Naive B cell (primary cell): ENCODE measurements at regions not wholly inside any gene's neighbourhood (a gene's known extent, or its start where the extent isn't known, plus 50 kb on each side); places are given as distances from the start of the nearest gene placed in this dataset.

ENCODE experiments used
- ATAC-seq, 2 donors: fragments of 150-1000 bp; cut with Tn5 transposase; 2 replicates each; pipeline ENCODE4 v1.10.0; 2021; ENCODE audit warnings: low read depth in 2 of 2, mild to moderate bottlenecking in 2 of 2, moderate library complexity in 2 of 2
- DNase-seq: peaks from one replicate; pipeline ENCODE4 v3.0.0; 2022
- H3K27ac Mint-ChIP-seq, 6 donors: one replicate each; pipeline ENCODE4 v1.8.0; 2020 to 2022; ENCODE audit warnings: mild to moderate bottlenecking in 6 of 6, mixed read lengths in 6 of 6, moderate library complexity in 5 of 6, inconsistent platforms in 2 of 6
- H3K27me3 Mint-ChIP-seq, 3 donors: one replicate each; pipeline ENCODE4 v1.8.0; 2021 to 2022; ENCODE audit warnings: mixed read lengths in 3 of 3, mild to moderate bottlenecking in 1 of 3
- H3K36me3 Mint-ChIP-seq, 2 donors: one replicate each; pipeline ENCODE4 v1.8.0; 2020 to 2022; ENCODE audit warnings: mixed read lengths in 2 of 2, inconsistent platforms in 1 of 2, mild to moderate bottlenecking in 1 of 2
- H3K4me1 Mint-ChIP-seq, 3 donors: one replicate each; pipeline ENCODE4 v1.8.0; 2020 to 2022; ENCODE audit warnings: mixed read lengths in 3 of 3, inconsistent platforms in 1 of 3, mild to moderate bottlenecking in 1 of 3, moderate library complexity in 1 of 3
- H3K4me3 Mint-ChIP-seq, 8 donors: one replicate each; pipeline ENCODE4 v1.8.0; 2020 to 2022; ENCODE audit warnings: mild to moderate bottlenecking in 8 of 8, mixed read lengths in 8 of 8, moderate library complexity in 8 of 8, inconsistent platforms in 2 of 8
- H3K9me3 Mint-ChIP-seq, 7 donors: one replicate each; pipeline ENCODE4 v1.8.0; 2020 to 2022; ENCODE audit warnings: mixed read lengths in 7 of 7, mild to moderate bottlenecking in 5 of 7, inconsistent platforms in 2 of 7, moderate library complexity in 1 of 7

DNA sequence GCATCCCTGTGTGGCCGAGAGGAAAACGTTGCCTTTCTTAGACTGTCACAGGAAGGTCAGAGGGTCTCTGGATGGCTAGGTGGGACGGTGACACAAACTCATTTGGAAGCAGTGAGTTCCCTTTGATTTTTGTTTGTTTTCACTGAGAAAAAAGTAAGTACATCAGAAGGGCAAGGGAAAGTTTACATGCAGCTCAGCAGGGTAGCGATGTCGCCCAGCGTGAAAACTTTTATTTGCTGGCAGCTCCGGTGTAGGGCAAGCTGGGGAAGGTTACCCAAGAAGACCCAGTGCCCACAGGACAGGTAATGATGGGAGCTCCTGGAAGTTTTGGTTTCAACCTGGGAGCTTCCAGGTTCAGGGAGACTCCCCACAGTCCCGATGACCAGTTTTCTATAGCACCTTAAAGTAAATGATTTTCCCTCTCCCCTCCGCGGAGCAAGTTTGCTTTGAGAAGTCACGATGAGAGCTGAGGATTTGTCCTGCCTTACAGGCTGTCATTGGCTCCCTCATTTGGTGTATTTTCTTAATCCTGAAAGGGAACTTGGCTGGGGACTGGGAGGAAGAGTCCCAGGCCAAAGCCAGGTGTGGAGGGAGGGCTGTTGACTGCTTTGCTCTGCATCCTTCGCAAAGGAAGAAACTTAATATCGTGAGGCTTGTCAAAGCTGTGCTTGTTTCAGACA is 64.7 kb upstream of the ESRRB start:
- Mint-ChIP-seq H3K4me1 (peaks cover 0 to 8% (median 3%) of the 10 kb centered on the region in 3 donors), H3K27me3 (peaks cover 50 to 81% (median 54%) of the 10 kb centered on the region in 3 donors), H3K4me3 (no peak overlapping the region), H3K36me3 (no peaks in the 10 kb centered on the region), H3K27ac (peak overlapping the region in 1 of 6 donors; percentile 63), H3K9me3 (no peaks in the 10 kb centered on the region)
- DNase-seq (no peak), ATAC-seq (no peak)

DNA sequence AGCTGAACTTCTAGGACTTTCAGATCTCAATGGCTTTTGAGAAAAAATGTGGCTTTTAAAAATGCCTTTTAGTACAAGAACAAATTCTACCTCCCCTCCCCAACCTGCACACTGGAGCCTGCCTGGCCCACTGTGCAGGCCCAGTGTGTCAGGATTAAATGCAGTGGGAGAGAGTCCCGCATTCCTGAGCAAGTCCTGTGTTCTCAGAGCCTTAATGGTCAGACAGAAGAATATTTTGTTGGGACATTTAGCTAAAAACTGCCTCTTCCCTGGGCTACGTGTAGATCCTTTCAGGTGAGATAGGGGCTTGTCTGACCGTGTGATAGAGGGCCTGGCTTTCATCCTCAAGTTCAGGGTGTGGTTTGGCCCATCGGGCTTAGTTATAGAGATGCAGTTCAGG is 63.1 kb upstream of the ESRRB start:
- H3K27me3 Mint-ChIP-seq: peaks cover 46 to 82% (median 48%) of the 10 kb centered on the region in 3 donors

DNA sequence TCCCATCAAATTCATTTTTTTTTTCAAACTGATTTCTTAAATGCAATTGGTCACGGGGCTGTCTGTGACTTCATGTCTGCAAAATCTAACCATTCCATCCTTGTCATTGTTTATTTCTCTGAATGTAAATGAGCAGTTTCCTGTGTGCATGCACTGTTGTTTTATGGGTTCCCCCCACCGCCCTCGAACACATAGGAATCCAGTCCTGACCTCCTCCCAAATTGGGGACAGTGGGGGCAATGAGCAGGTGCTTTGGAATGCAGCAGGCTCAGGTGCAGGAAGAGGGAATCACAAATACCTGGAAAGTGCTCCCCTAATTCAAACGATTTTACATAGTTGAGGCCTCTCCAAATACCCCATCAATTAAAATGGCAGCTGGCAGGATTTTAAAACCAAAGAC is 62.6 kb upstream of the ESRRB start:
- H3K9me3 Mint-ChIP-seq: no peaks in the 10 kb centered on the region
- peaks cover 42 to 77% (median 43%) of the 10 kb centered on the region in 3 donors for H3K27me3 Mint-ChIP-seq
- no peak for ATAC-seq
- H3K36me3 Mint-ChIP-seq: no peaks in the 10 kb centered on the region
- DNase-seq: no peak
- H3K27ac Mint-ChIP-seq: peak overlapping the region in 1 of 6 donors; percentile 46
- H3K4me1 Mint-ChIP-seq: peaks cover 0 to 8% (median 3%) of the 10 kb centered on the region in 3 donors
- H3K4me3 Mint-ChIP-seq: no peak overlapping the region

More for the DNA sequence above, 63.1 kb upstream of the ESRRB start:
- peaks cover 0 to 8% (median 3%) of the 10 kb centered on the region in 3 donors for H3K4me1 Mint-ChIP-seq
- ATAC-seq (no peak), DNase-seq (no peak)
- H3K36me3 Mint-ChIP-seq: no peaks in the 10 kb centered on the region
- H3K27ac Mint-ChIP-seq: no peak overlapping the region
- H3K9me3 Mint-ChIP-seq: no peaks in the 10 kb centered on the region
- H3K4me3 Mint-ChIP-seq: no peak overlapping the region

DNA sequence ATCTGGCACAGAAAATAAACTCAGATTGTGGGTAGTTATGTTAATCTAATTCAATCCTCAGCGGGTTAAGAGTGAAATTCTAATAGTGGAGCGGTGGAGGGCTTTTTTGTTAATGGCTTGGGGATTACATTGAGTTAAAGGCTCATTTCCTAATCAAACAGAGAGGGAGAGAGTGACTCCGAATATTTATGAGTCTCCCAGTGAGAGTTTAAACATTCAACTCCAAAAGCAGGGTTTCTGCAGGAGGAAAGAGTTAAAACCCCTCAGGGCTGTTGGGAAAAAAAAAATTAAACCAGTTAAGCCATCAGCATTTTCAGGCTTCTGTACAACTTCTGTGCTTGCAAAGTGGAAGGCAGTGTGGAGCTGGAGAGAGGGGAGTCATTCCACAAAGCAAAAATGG is 62.1 kb upstream of the ESRRB start:
- no peak overlapping the region for H3K27ac Mint-ChIP-seq
- ATAC-seq (no peak), DNase-seq (no peak)
- no peaks in the 10 kb centered on the region for H3K36me3 Mint-ChIP-seq
- H3K4me3 Mint-ChIP-seq: no peak overlapping the region
- peaks cover 37 to 72% (median 39%) of the 10 kb centered on the region in 3 donors for H3K27me3 Mint-ChIP-seq
- peaks cover 0 to 8% (median 3%) of the 10 kb centered on the region in 3 donors for H3K4me1 Mint-ChIP-seq
- H3K9me3 Mint-ChIP-seq: no peaks in the 10 kb centered on the region

DNA sequence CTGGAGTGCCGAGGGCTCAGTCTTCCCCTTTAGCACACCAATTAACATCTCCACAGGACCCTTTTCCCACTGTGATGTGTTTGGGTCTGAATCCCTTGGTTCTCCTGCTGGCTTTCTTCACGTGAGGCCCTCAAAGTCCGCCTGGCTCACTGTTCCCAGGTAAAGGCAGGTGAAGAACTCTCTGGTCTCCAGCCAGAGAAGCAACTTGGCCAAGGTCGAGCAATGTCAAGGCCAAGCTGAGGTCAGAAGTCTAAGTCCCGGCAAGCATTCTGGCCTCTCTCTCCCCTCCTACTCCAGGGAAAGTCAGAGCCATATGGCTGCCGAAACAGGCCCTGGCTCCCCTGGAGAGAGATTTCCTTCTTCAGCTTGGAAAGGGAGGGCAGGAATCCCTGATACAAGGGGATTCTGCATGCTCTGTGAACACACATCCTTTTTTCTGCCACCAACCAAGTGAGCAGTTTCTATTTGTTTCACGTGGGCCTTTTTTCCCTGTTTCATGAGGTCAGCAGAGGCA is 61.4 kb upstream of the ESRRB start:
- ATAC-seq (no peak), DNase-seq (no peak)
- Mint-ChIP-seq H3K9me3 (no peaks in the 10 kb centered on the region), H3K36me3 (no peaks in the 10 kb centered on the region), H3K27ac (no peak overlapping the region), H3K4me1 (peaks cover 0 to 8% (median 3%) of the 10 kb centered on the region in 3 donors), H3K4me3 (no peak overlapping the region), H3K27me3 (peaks cover 30 to 64% (median 39%) of the 10 kb centered on the region in 3 donors)

DNA sequence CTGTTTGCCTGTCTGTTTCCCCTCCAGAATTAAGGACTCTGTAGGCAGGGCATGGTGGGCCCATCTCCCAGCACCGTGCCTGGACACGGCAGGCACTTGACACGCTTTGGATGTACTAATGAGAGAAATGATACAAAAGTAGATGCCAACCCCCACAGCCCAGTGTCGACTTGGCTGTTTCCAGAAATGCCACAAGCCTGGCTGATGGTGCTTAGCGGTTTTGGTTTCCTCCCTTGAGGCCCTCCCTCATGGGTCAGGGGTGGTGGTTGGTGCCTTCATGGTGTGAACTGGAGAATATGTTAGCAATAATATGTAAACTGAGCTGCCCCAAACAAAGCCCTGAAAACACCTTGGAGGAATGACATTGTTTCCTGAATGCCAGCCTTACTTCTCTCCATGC is 55.5 kb upstream of the ESRRB start:
- H3K4me3 Mint-ChIP-seq: no peak overlapping the region

DNA sequence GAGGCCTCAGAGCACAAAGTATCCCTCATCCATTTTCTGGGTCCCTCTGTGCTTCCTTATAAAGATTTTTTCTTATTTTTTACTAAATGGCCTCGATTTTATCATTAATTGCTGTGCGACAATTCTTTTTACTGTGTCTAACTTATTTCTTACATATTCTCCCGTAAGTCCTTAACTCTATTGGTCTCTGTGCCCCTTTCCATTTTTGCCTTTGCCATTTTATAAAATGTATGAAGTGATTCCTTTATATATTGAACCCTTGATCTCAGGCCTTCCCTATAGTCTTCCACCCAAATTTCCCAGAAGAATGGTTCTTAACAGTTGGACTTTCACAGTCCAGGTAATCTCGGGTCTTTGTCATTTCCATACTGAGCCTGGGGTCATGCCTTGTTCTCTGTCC is 55.0 kb upstream of the ESRRB start:
- ATAC-seq (no peak), DNase-seq (no peak)
- Mint-ChIP-seq H3K27ac (no peak overlapping the region), H3K4me3 (no peak overlapping the region), H3K4me1 (no peaks in the 10 kb centered on the region), H3K9me3 (no peaks in the 10 kb centered on the region), H3K36me3 (no peaks in the 10 kb centered on the region), H3K27me3 (peaks cover 15 to 55% (median 55%) of the 10 kb centered on the region in 3 donors)

More for the DNA sequence above, 55.5 kb upstream of the ESRRB start:
- Mint-ChIP-seq H3K36me3 (no peaks in the 10 kb centered on the region), H3K9me3 (no peaks in the 10 kb centered on the region), H3K4me1 (no peaks in the 10 kb centered on the region), H3K27ac (no peak overlapping the region), H3K27me3 (peaks cover 14 to 53% (median 51%) of the 10 kb centered on the region in 3 donors)
- ATAC-seq (no peak), DNase-seq (no peak)

DNA sequence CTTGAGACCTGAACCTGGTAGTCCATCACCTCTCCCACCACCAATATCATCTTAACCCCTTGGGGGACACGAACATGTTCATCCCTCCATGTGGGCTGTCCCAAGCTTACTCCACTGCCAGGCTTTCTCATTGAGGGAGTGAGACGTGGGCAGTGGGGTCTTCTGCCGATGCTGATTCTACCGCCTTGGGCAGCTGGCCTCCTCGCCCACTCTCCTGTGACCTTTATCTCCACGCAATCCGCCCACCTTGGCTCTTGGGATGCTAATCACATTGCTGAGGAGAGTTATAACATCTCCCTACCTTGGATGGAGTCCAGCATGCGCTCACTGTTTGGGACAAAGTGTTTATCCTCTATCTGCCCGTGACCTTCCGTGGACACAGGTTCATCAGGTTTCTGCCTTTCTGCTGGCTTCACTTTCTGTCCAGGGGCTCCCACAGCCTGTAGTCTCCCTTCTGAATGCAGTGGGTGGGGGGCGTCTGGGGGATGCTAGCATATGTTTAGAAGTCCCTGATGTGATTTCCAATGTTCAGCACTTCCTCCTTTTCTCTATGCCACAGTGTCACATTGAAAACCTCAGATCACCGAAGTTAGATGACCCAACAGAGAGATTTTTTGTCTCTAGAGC is 53.2 kb upstream of the ESRRB start:
- H3K27ac Mint-ChIP-seq: peak overlapping the region in 1 of 6 donors; percentile 17
- ATAC-seq: no peak
- H3K36me3 Mint-ChIP-seq: no peaks in the 10 kb centered on the region
- no peaks in the 10 kb centered on the region for H3K9me3 Mint-ChIP-seq
- no peak overlapping the region for H3K4me3 Mint-ChIP-seq
- H3K4me1 Mint-ChIP-seq: no peaks in the 10 kb centered on the region
- no peak for DNase-seq
- peaks cover 18 to 60% (median 59%) of the 10 kb centered on the region in 3 donors for H3K27me3 Mint-ChIP-seq

DNA sequence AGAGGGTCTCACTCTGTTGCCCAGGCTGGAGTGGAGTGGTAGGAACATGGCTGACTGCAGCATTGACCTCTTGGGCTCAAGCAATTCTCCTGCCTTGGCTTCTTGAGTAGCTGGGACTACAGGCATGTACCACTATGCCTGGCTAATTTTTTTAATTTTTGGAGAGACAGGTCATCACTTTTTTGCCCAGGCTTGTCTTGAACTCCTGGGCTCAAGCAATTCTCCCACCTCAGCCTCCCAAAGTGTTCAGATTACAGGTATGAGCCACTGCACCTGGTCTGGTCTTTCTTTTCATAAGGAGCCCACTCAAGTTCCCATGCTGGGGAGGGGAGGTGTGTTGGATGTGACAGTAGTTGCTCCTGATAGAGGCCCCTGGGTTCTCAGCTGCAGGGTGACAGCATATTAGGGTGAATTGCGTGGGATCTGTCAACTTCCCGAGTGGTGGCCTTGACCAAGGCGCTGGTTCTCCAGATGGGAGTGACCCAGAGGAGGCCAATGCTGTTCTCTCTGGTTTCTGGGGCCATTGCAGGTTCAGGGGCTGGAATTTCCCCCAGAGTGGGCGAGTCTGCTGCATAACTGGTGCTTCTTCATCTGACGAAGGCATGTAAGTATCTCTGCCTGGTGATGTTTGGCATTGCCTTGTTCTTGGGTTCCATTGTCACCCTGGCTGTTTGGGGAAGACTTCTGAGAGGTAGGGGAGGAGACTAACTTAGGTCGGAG is 52.4 kb upstream of the ESRRB start:
- no peak for DNase-seq
- no peaks in the 10 kb centered on the region for H3K4me1 Mint-ChIP-seq
- no peak for ATAC-seq
- no peaks in the 10 kb centered on the region for H3K9me3 Mint-ChIP-seq
- H3K27me3 Mint-ChIP-seq: peaks cover 25 to 68% (median 67%) of the 10 kb centered on the region in 3 donors
- no peak overlapping the region for H3K27ac Mint-ChIP-seq
- no peaks in the 10 kb centered on the region for H3K36me3 Mint-ChIP-seq
- no peak overlapping the region for H3K4me3 Mint-ChIP-seq

DNA sequence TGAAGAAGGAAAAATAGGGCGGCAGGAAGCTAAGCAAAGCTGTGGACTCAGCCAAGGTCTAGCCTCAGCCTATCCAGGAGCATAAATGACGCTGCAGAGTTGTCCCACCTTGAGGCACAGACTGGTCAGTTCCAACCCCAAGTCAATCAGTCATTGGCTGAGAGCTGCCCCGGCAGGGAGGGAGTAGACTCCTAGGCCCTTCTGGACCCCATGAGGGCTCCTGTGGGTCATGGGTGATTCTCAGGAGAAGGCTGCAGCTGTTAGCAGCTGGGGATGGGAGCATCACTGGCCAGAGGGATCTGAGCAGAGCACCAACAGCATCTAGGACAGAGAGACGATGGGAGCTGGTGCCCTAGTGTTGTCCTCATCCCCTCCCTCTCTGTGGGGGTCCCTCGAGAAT is 51.8 kb upstream of the ESRRB start:
- H3K4me1 Mint-ChIP-seq: no peaks in the 10 kb centered on the region
- H3K27me3 Mint-ChIP-seq: peaks cover 32 to 75% (median 73%) of the 10 kb centered on the region in 3 donors
- H3K36me3 Mint-ChIP-seq: no peaks in the 10 kb centered on the region
- no peak overlapping the region for H3K27ac Mint-ChIP-seq
- H3K9me3 Mint-ChIP-seq: no peaks in the 10 kb centered on the region
- ATAC-seq: no peak
- no peak for DNase-seq
- no peak overlapping the region for H3K4me3 Mint-ChIP-seq
